ENCODE measurements at regions not wholly inside any gene's neighbourhood (a gene's known extent, or its start where the extent isn't known, plus 50 kb on each side); places are given as distances from the start of the nearest gene placed in this dataset.

GRCh38 chr10:92758594-92758993 is 68.8 kb downstream of the HHEX start:
- no peak for TF ChIP-seq POLR2A (IDR thresholded peaks at IDR 0.05)
- no peak for TF ChIP-seq CTCF (IDR thresholded peaks at IDR 0.05)
- Histone ChIP-seq H3K4me1 (no peaks in the 10 kb centered on the region), H3K9me3 (no peaks in the 10 kb centered on the region), H3K4me3 (no peak overlapping the region), H3K27ac (no peak overlapping the region), H3K27me3 (no peaks in the 10 kb centered on the region), H3K36me3 (no peaks in the 10 kb centered on the region)
- intact Hi-C loops (cut with DNase I; ENCODE audit: low total_unique reads): no loop called here
- no peak for DNase-seq

- no peak overlapping the region for H3K27ac ChIP-seq
- H3K9me3 ChIP-seq: no peaks in the 10 kb centered on the region
- H3K4me1 ChIP-seq: no peaks in the 10 kb centered on the region
These were observed 70.9 kb downstream of the HHEX start for GRCh38 chr10:92760609-92761008.

GRCh38 chr10:92761571-92761970 is 71.8 kb downstream of the HHEX start:
- DNase-seq: no peak
- Histone ChIP-seq H3K4me3 (no peak overlapping the region), H3K27me3 (no peaks in the 10 kb centered on the region), H3K4me1 (no peaks in the 10 kb centered on the region), H3K27ac (no peak overlapping the region), H3K36me3 (no peaks in the 10 kb centered on the region), H3K9me3 (no peaks in the 10 kb centered on the region)
- TF ChIP-seq POLR2A (IDR thresholded peaks at IDR 0.05) (no peak), CTCF (IDR thresholded peaks at IDR 0.05) (no peak)
- intact Hi-C loops (cut with DNase I; ENCODE audit: low total_unique reads): no loop called here

More at GRCh38 chr10:92760609-92761008, 70.9 kb downstream of the HHEX start:
- H3K27me3 ChIP-seq: no peaks in the 10 kb centered on the region
- H3K36me3 ChIP-seq: no peaks in the 10 kb centered on the region
- no peak for DNase-seq
- H3K4me3 ChIP-seq: no peak overlapping the region
- TF ChIP-seq CTCF (IDR thresholded peaks at IDR 0.05): no peak
- no peak for TF ChIP-seq POLR2A (IDR thresholded peaks at IDR 0.05)
- intact Hi-C loops (cut with DNase I; ENCODE audit: low total_unique reads): no loop called here

- Histone ChIP-seq H3K36me3 (no peaks in the 10 kb centered on the region), H3K9me3 (no peaks in the 10 kb centered on the region), H3K4me1 (no peaks in the 10 kb centered on the region), H3K4me3 (no peak overlapping the region), H3K27ac (no peak overlapping the region), H3K27me3 (no peaks in the 10 kb centered on the region)
- no peak for DNase-seq
- no peak for TF ChIP-seq POLR2A (IDR thresholded peaks at IDR 0.05)
- TF ChIP-seq CTCF (IDR thresholded peaks at IDR 0.05): no peak
- intact Hi-C loops (cut with DNase I; ENCODE audit: low total_unique reads): no loop called here
These were observed 73.9 kb downstream of the HHEX start for GRCh38 chr10:92763634-92764155.

- no peak overlapping the region for H3K4me3 ChIP-seq
- TF ChIP-seq CTCF (IDR thresholded peaks at IDR 0.05): no peak
- no peak for TF ChIP-seq POLR2A (IDR thresholded peaks at IDR 0.05)
- DNase-seq: no peak
- intact Hi-C loops (cut with DNase I; ENCODE audit: low total_unique reads): no loop called here
- no peaks in the 10 kb centered on the region for H3K4me1 ChIP-seq
- H3K9me3 ChIP-seq: no peaks in the 10 kb centered on the region
- H3K36me3 ChIP-seq: no peaks in the 10 kb centered on the region
- no peak overlapping the region for H3K27ac ChIP-seq
- H3K27me3 ChIP-seq: no peaks in the 10 kb centered on the region
These were observed 76.7 kb downstream of the HHEX start for GRCh38 chr10:92766451-92766850.

All from uterus (tissue), 3 donors.